SH-SY5Y (cell line): ENCODE measurements at regions not wholly inside any gene's neighbourhood (a gene's known extent, or its start where the extent isn't known, plus 50 kb on each side); places are given as distances from the start of the nearest gene placed in this dataset.

Experiments
- GATA2 ChIP-seq: IDR thresholded peaks from 2 replicates; pipeline ENCODE4 v1.6.1; 2011; ENCODE audit warnings: mild to moderate bottlenecking, low read depth, low read length
- GATA3 ChIP-seq: IDR thresholded peaks from 2 replicates; pipeline ENCODE4 v1.6.1; 2011; ENCODE audit warnings: low read depth, mild to moderate bottlenecking, low read length, moderate library complexity

- TF ChIP-seq GATA3 = no peak
- no peak for TF ChIP-seq GATA2
These were observed 410.0 kb upstream of the SEMA3D start for GRCh38 chr7:85596827-85597226.
